GM19239 (cell line): ENCODE measurements at regions not wholly inside any gene's neighbourhood (a gene's known extent, or its start where the extent isn't known, plus 50 kb on each side); places are given as distances from the start of the nearest gene placed in this dataset.
A peak's percentile ranks its signal among the peaks of the same experiment; 100 is the strongest.

Experiments used
- DNase-seq: peaks from one replicate; pipeline ENCODE4 v3.0.0; 2011; ENCODE audit warnings: low spot score; ENCODE audit not compliant: insufficient read length
- FAIRE-seq: peaks from 2 replicates; lab custom pipeline; 2011; peaks lifted over from hg19 to GRCh38; lab: Jason Lieb, UNC

DNA sequence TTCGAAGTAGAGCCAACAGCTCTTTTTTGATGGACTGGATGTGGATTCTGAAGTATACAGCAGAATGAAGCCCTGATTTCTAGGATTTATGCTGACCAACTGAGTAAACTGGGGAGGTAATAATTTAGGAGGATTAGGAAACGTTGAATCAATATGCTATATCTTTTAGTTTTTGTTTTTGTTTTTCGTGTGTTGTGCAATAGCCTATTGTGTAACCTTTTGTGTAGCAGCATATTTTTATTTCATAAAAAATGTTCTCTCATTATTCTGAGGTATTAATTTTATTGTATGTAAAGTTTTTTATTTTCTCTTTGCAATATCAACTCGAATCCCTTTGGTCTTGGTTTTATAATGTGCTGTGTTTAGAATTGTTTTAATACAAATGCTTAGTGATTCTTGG is 902.3 kb downstream of the EFNA5 start:
- no peak for FAIRE-seq
- no peak for DNase-seq

GRCh38 chr5:106766916-106767315 is 903.8 kb downstream of the EFNA5 start:
- FAIRE-seq: no peak

DNA sequence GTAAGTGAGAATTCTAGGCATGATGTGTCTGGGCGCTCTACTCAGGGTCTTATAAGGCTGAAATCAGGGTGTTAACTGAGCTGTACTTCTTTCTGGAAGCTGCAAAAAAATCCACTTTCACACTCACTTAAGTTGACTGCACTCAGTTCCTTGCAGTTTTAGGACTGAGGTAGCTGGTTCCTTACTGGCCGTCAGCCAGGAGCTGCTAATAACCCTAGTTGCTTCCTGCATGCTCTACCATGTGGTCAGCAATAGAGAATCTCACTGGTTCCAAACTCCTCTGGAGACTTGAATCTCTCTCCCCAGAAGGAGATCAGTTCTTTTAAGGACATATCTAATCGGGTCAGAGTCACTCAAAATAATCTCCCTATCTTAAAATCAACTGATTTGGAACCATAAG is 911.2 kb downstream of the EFNA5 start:
- DNase-seq (no peak), FAIRE-seq (no peak)

More at GRCh38 chr5:106766916-106767315, 903.8 kb downstream of the EFNA5 start:
- no peak for DNase-seq

DNA sequence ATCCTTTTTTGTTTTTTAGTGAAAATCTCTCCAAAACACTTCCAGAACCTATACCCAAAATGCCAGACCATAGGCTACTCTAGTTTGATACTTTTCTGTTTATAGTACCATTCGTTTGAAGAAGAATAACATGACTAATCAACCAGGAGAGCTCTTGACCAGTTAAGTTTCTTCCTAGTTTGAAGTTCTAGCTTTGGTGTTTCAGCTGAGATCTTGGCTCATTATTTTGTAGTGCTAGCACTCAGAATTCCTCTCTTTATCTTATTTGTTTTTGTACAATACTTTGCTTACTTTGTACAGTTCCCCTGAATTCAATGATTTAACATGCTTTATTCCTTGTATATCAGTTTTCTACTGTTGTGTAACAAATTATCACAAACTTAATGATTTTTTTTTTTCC is 911.6 kb downstream of the EFNA5 start:
- DNase-seq (no peak), FAIRE-seq (no peak)

GRCh38 chr5:106757672-106758071 is 913.1 kb downstream of the EFNA5 start:
- FAIRE-seq (no peak), DNase-seq (no peak)

DNA sequence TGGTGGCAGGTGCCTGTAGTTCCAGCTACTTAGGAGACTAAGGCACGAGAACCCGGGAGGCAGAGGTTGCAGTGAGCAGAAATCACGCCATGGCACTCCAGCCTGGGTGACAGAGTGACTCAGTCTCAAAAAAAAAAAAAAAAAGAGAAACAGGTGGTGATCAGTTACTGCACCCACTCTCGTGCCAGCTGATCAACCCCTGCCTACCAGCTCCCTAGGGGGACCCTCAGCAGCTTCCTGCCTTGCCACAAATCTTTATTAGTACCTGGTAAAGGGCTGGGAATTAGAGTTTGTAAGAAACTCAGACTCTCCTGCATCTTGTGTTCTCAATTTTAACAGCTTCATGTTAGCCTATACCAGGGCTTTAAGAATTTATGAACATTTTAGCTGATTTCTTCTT is 914.9 kb downstream of the EFNA5 start:
- DNase-seq (no peak), FAIRE-seq (no peak)

DNA sequence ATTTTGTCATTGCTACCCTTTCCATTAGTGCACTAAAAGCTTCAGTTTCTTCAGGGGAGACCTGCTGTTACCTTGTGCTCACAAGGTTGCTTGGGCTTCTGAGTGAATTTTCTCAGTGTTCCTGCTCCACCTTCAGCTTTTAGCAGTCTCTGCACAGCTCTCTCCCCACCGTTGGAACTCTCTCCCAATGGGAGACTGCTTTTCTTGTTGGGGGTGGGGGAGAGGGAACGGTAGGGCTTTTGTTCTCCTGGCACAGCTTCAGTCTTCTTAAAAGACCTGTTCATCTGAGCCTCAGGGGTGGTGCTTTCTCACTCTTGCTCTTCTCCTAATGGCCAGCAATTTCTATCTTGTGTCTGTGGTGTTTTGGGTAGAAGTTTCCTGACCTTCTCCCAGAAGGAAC is 915.7 kb downstream of the EFNA5 start:
- DNase-seq: no peak
- FAIRE-seq: no peak

GRCh38 chr5:106749826-106750225 is 920.9 kb downstream of the EFNA5 start:
- FAIRE-seq (no peak), DNase-seq (no peak)

DNA sequence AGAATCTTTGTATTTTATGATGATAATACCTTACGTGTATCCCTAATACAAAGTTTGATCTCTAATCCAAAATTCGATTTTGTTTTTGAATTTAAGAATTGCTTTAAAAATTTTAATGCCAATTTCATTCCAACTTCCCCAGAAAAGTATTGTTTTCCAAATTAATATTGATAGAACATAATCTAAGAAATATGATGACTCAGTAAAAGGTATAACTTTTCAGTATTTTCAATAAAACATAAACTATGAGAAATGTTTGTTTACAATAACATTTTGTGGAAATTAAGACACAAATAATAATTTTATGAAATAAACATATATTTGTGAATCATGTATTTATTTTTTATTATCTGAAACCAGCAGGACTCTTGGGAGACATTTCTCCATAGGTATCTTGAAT is 931.6 kb downstream of the EFNA5 start:
- FAIRE-seq (no peak), DNase-seq (no peak)

GRCh38 chr5:106737111-106737510 is 933.6 kb downstream of the EFNA5 start:
- FAIRE-seq (no peak), DNase-seq (no peak)

GRCh38 chr5:106732624-106733023 is 938.1 kb downstream of the EFNA5 start:
- DNase-seq: no peak
- FAIRE-seq: no peak

- FAIRE-seq: no peak
- no peak for DNase-seq
These were observed 939.8 kb downstream of the EFNA5 start for GRCh38 chr5:106730912-106731311.

- no peak for FAIRE-seq
- DNase-seq: no peak
These were observed 940.2 kb downstream of the EFNA5 start for GRCh38 chr5:106730506-106730905.

DNA sequence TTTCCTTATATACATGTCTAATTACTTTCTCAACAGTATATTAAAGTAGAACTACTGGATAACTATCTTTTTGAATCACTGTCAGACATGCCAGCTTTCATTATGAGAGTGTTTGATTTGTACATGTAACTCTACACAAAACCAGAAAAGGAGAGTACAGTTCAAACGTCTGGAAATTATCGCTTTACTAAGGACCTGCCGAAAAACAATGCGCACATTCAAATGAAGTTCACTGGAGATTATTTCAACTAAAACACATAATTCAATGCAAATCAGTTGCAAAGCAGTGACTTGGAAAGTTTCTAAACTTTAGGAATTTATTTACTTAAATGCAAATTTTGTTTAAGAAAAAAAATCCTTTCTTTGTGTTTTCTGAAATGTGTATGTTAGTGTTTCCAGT is 942.5 kb downstream of the EFNA5 start:
- DNase-seq: no peak
- FAIRE-seq: no peak

- DNase-seq (no peak), FAIRE-seq (no peak)
These were observed 943.7 kb downstream of the EFNA5 start for GRCh38 chr5:106727071-106727470.

DNA sequence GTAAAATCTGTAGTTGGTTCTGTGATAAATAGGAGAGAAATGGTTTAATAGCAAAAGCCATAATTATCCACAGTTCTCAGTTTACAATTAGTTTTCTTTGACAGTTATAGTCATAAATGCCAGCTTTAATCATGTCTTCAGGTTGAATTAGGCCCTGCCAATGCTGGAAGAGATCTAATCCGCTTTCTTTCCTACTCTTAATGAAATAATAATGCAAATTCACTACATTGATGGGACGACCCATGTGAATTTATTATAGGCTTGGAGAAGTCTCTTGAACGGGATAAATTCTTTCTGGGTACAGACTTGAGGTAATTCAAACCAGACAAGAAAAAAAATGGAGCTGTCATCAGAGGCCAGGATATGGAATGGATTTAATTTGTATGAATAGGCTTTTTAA is 950.4 kb downstream of the EFNA5 start:
- DNase-seq: no peak
- FAIRE-seq: no peak

GRCh38 chr5:106699796-106700195 is 970.9 kb downstream of the EFNA5 start:
- DNase-seq (no peak), FAIRE-seq (no peak)

- FAIRE-seq: no peak
- no peak for DNase-seq
These were observed 971.5 kb downstream of the EFNA5 start for GRCh38 chr5:106699198-106699597.

DNA sequence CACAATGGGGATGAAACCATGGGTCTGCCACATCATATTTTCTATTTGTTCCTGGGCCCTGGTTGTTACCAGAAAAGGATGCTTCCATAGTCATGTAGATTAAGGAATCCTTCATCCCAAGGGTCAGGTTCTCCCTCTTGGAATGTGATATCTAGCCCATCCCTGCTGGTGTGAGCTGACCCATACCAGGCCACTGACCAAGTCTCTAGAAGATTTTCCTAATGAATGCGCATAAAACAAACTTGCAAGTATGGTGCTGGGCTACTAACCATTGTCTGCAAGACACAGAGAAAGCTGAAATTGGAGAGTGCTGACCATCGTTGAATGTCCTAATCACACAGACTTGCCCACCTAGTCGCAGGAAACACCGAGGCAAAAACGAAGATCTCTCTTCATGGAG is 972.6 kb downstream of the EFNA5 start:
- FAIRE-seq (no peak), DNase-seq (no peak)

DNA sequence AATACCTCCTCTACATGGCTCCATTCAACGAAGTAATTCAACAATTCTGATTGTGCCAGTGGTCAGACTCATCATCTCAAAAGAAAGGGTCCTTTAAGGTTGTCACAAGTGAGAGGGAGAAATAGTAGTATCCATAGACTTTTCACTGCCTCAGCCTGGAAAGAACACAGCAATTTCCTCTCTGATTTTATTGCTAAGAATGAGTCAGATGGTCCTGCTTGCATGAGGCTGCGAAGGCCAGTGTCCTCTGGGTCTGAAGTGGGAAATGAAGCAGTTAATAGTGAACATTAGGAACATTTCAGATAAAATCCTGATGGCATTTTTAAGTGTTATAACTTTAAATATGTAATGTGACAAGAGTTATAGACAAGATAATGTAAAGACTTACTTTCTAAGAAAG is 979.0 kb downstream of the EFNA5 start:
- DNase-seq (no peak), FAIRE-seq (no peak)

GRCh38 chr5:106690585-106690984 is 980.2 kb downstream of the EFNA5 start:
- no peak for FAIRE-seq

DNA sequence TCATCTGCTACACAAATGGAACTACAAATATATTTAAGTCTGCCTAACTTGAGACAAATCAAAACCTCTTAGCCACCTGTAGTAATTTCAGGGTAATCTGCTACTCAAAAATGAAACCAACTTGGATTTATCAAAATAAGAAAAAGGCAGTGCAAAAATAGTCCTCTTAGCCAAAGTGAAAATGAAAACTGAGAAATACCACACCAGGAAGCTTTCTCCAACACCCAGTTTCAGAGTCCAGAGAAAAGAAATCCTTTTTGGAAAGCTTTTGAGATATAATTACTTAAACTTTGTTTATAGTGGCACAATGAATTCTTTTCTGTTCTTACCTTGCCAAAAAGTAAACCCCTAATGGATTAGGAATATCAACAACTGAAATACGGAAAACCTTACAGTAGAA is 990.4 kb downstream of the EFNA5 start:
- FAIRE-seq (peak; percentile 44), DNase-seq (no peak)

More at GRCh38 chr5:106690585-106690984, 980.2 kb downstream of the EFNA5 start:
- no peak for DNase-seq

GRCh38 chr5:106677057-106677456 is 993.7 kb downstream of the EFNA5 start:
- DNase-seq (no peak), FAIRE-seq (no peak)
